ENCODE measurements at regions not wholly inside any gene's neighbourhood (a gene's known extent, or its start where the extent isn't known, plus 50 kb on each side); places are given as distances from the start of the nearest gene placed in this dataset.
"Not testable (repeated sequence)": the region's sequence is repeated elsewhere in the genome, so short reads cannot be mapped to it uniquely, and the experiment has no call there.

DNA sequence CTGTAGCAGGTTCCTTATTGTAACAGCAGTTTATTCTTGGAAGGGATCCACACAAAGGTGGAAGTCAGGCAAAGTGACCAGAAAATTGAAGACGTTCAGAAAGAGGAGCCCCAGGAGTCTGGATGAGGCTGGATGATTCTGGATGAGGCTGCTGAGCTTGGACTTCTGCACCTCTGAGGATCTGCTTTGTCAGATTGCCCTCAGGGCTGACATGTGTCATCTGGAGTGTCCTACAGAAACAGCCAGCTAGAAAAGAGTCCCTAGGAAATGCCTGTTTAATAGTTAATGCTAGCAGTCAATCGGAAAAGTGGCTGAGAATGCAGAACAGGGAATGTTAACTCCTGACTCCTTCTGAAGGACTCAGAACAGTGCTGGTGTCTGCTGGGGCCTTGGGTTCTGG is 236.4 kb downstream of the LRRC70 start:
- DNase-seq (ENCODE audit: insufficient read length, low spot score) (no peak), FAIRE-seq (no peak)
- TF ChIP-seq, protein P1, sequence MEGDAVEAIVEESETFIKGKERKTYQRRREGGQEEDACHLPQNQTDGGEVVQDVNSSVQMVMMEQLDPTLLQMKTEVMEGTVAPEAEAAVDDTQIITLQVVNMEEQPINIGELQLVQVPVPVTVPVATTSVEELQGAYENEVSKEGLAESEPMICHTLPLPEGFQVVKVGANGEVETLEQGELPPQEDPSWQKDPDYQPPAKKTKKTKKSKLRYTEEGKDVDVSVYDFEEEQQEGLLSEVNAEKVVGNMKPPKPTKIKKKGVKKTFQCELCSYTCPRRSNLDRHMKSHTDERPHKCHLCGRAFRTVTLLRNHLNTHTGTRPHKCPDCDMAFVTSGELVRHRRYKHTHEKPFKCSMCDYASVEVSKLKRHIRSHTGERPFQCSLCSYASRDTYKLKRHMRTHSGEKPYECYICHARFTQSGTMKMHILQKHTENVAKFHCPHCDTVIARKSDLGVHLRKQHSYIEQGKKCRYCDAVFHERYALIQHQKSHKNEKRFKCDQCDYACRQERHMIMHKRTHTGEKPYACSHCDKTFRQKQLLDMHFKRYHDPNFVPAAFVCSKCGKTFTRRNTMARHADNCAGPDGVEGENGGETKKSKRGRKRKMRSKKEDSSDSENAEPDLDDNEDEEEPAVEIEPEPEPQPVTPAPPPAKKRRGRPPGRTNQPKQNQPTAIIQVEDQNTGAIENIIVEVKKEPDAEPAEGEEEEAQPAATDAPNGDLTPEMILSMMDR (IDR thresholded peaks at IDR 0.05; ENCODE audit: insufficient read depth, missing control alignments): no peak

GRCh38 chr5:62812621-62813255 is 234.1 kb downstream of the LRRC70 start:
- TF ChIP-seq, protein P1 (IDR thresholded peaks at IDR 0.05; ENCODE audit: insufficient read depth, missing control alignments): no peak
- FAIRE-seq (no peak), DNase-seq (ENCODE audit: insufficient read length, low spot score) (no peak)

GRCh38 chr5:62804819-62805218 is 226.2 kb downstream of the LRRC70 start:
- DNase-seq (ENCODE audit: insufficient read length, low spot score); FAIRE-seq: not testable (repeated sequence)

GRCh38 chr5:62795926-62796325 is 217.3 kb downstream of the LRRC70 start:
- FAIRE-seq (no peak), DNase-seq (ENCODE audit: insufficient read length, low spot score) (no peak)
- TF ChIP-seq, protein P1 (IDR thresholded peaks at IDR 0.05; ENCODE audit: insufficient read depth, missing control alignments): no peak

DNA sequence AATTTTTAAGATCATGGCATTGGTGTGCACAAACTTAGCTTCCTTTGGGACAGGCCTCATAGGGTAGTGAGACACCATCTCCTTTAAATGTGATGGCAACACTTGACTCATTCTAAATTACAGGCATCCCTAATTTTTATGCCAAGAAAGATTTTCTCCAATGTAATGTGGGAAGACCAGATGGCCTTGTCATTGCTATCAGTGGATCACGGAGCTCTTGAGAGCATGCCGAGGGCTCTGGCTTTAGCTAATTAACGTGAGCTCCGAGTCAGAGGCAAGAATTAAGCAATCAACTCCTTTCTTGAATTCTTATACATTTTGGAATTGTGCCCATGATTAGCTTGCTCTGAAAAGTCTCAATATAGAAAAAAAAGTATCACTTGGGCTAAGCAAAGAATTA is 215.8 kb downstream of the LRRC70 start:
- no peak for DNase-seq (ENCODE audit: insufficient read length, low spot score)
- TF ChIP-seq, protein P1 (IDR thresholded peaks at IDR 0.05; ENCODE audit: insufficient read depth, missing control alignments): no peak
- FAIRE-seq: no peak

DNA sequence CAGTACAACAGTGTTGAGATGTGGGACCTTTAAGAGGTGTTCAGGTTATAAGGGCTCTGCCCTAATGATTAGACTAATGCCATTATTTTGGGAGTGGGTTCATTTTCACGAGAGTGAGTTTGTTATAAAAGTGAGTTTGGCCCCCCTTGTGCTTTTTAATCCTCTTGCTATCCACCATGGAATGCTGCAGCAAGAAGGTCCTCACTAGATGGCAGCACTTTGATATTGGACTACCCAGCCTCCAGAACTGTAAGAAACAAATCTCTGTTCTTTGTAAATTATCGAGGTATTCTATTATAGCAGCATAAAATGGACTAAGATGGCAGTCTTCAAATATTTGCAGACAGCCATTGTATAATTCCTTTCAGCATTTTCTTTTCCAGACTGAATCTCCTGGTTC is 212.4 kb downstream of the LRRC70 start:
- TF ChIP-seq, protein P1 (IDR thresholded peaks at IDR 0.05; ENCODE audit: insufficient read depth, missing control alignments): peak; percentile 15
- no peak for DNase-seq (ENCODE audit: insufficient read length, low spot score)
- peak; percentile 38 for FAIRE-seq

DNA sequence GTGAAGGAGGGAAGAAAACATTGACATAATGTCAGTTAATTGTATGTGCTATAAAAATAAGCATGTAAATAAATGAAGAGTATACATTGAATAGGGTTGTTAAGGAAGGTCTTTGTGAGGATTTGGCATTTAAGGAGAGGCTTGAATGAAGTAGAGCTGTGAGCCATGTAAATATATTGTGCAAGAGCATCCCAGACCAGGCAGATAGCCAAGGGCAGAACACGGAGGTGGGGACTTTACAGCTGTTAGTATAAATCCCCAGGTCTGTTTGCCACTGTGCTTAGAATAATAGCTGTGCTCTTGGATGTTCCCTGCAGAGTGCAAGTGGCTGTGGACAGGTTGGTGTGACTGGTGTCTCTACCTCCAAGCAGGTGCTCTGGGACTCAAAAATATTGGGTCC is 211.7 kb downstream of the LRRC70 start:
- FAIRE-seq (no peak), DNase-seq (ENCODE audit: insufficient read length, low spot score) (no peak)
- TF ChIP-seq, protein P1 (IDR thresholded peaks at IDR 0.05; ENCODE audit: insufficient read depth, missing control alignments): no peak

GRCh38 chr5:62786099-62786498 is 207.5 kb downstream of the LRRC70 start:
- no peak for DNase-seq (ENCODE audit: insufficient read length, low spot score)
- FAIRE-seq: no peak
- TF ChIP-seq, protein P1 (IDR thresholded peaks at IDR 0.05; ENCODE audit: insufficient read depth, missing control alignments): no peak

Data from D721Med (cell line).